ENCODE measurements at regions not wholly inside any gene's neighbourhood (a gene's known extent, or its start where the extent isn't known, plus 50 kb on each side); places are given as distances from the start of the nearest gene placed in this dataset.

DNA sequence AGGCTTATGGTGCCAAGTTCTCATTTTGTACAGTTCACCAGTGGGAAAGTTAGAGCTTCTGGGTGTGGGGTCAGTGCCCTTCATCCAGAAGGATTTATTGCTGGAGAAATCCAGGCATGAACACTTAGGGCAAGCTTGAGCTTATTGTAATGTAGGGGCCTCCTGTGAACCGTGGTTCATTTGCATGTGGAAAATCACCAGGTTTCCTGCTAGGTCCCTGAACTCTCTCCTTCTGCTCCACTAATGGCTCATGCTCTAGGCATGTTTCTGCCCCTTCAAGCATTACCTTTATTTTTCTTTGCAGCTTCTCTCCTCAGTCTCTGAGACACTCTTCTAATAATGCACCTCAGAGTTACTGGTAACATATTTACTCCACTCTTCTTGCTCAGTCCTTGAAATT lies 79.3 kb upstream of the FAM98A start (continued):
- TF ChIP-seq, protein P1, sequence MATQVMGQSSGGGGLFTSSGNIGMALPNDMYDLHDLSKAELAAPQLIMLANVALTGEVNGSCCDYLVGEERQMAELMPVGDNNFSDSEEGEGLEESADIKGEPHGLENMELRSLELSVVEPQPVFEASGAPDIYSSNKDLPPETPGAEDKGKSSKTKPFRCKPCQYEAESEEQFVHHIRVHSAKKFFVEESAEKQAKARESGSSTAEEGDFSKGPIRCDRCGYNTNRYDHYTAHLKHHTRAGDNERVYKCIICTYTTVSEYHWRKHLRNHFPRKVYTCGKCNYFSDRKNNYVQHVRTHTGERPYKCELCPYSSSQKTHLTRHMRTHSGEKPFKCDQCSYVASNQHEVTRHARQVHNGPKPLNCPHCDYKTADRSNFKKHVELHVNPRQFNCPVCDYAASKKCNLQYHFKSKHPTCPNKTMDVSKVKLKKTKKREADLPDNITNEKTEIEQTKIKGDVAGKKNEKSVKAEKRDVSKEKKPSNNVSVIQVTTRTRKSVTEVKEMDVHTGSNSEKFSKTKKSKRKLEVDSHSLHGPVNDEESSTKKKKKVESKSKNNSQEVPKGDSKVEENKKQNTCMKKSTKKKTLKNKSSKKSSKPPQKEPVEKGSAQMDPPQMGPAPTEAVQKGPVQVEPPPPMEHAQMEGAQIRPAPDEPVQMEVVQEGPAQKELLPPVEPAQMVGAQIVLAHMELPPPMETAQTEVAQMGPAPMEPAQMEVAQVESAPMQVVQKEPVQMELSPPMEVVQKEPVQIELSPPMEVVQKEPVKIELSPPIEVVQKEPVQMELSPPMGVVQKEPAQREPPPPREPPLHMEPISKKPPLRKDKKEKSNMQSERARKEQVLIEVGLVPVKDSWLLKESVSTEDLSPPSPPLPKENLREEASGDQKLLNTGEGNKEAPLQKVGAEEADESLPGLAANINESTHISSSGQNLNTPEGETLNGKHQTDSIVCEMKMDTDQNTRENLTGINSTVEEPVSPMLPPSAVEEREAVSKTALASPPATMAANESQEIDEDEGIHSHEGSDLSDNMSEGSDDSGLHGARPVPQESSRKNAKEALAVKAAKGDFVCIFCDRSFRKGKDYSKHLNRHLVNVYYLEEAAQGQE (IDR thresholded peaks at IDR 0.05; ENCODE audit: low read depth, low read length) = no peak
- TF ChIP-seq POLR2A (IDR thresholded peaks at IDR 0.05; ENCODE audit: low read depth, low read length) = no peak
- TF ChIP-seq, protein P2, sequence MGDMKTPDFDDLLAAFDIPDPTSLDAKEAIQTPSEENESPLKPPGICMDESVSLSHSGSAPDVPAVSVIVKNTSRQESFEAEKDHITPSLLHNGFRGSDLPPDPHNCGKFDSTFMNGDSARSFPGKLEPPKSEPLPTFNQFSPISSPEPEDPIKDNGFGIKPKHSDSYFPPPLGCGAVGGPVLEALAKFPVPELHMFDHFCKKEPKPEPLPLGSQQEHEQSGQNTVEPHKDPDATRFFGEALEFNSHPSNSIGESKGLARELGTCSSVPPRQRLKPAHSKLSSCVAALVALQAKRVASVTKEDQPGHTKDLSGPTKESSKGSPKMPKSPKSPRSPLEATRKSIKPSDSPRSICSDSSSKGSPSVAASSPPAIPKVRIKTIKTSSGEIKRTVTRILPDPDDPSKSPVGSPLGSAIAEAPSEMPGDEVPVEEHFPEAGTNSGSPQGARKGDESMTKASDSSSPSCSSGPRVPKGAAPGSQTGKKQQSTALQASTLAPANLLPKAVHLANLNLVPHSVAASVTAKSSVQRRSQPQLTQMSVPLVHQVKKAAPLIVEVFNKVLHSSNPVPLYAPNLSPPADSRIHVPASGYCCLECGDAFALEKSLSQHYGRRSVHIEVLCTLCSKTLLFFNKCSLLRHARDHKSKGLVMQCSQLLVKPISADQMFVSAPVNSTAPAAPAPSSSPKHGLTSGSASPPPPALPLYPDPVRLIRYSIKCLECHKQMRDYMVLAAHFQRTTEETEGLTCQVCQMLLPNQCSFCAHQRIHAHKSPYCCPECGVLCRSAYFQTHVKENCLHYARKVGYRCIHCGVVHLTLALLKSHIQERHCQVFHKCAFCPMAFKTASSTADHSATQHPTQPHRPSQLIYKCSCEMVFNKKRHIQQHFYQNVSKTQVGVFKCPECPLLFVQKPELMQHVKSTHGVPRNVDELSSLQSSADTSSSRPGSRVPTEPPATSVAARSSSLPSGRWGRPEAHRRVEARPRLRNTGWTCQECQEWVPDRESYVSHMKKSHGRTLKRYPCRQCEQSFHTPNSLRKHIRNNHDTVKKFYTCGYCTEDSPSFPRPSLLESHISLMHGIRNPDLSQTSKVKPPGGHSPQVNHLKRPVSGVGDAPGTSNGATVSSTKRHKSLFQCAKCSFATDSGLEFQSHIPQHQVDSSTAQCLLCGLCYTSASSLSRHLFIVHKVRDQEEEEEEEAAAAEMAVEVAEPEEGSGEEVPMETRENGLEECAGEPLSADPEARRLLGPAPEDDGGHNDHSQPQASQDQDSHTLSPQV (IDR thresholded peaks at IDR 0.05) = no peak

DNA sequence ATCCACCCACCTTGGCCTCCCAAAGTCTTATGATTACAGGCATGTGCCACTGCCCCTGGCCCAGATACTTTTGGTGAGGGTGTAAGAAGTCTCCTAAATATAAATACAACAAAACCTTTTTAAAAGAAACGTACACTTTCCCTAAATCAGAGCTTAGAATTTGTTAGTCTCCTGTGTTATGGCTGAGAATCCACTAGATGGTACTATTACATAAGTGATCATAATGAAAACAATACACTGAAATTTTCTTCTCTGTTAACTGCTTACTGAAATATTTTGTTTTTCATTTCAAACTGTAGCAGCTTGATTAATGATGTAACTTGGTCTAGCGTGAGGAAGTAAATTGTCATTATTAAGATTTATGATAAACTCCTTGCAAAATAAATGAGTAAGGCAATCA lies 74.8 kb upstream of the FAM98A start:
- SMC1A ChIA-PET (ENCODE audit: uncharacterized antibody, unreplicated experiment) = interaction anchor here (1.2 to 2.3 kb wide), 3 partner anchors 10 to 1737 kb away, joined by 3 to 10 read pairs (median 4); no protein-coding TSS in a partner anchor
- Histone ChIP-seq H4K20me1 (ENCODE audit: control insufficient read depth, insufficient read depth) (no peaks in the 10 kb centered on the region), H3K4me2 (ENCODE audit: control insufficient read depth, insufficient read depth) (no peak overlapping the region), H3K4me1 (ENCODE audit: control insufficient read depth, insufficient read depth, low read length) (no peaks in the 10 kb centered on the region), H3K79me2 (ENCODE audit: control insufficient read depth, insufficient read depth, low read length) (no peaks in the 10 kb centered on the region), H3K4me3 (no peak overlapping the region), H2AFZ (ENCODE audit: control insufficient read depth, low read depth, low read length) (no peak overlapping the region), H3K36me3 (ENCODE audit: control insufficient read depth in 2 of 2, insufficient read depth in 2 of 2, low read length in 1 of 2) (no peaks in the 10 kb centered on the region), H3K27me3 (replicated peaks in 1 of 2; ENCODE audit: control insufficient read depth in 2 of 2, insufficient read depth in 2 of 2, low read length in 1 of 2) (no peaks in the 10 kb centered on the region; a peak in 1 of 4 replicates), H3K27ac (ENCODE audit: control insufficient read depth, insufficient read depth) (no peak overlapping the region), H3K9ac (ENCODE audit: control insufficient read depth, insufficient read depth, low read length) (no peak overlapping the region), H3K9me3 (replicated peaks; ENCODE audit: control insufficient read depth, insufficient read depth, low read length) (no peaks in the 10 kb centered on the region)
- no peak for DNase-seq (ENCODE audit: low read depth, low spot score)
- POLR2A ChIA-PET = no interaction called here
- BruUV-seq (replicated peaks) = no TSS peak
- no peak for FAIRE-seq
- in situ Hi-C loops (cut with MboI) (no loop called here), intact Hi-C loops (cut with micrococcal nuclease; ENCODE audit: unreplicated experiment) (loop anchor here (1.0 to 10.0 kb wide), 4 partner anchors 421 to 1736 kb away; no protein-coding TSS in a partner anchor)
- 0% methylated on average over 2 of the region's 2 CpGs for WGBS (ENCODE audit: insufficient coverage, insufficient replicate concordance, low lambda C conversion rate, missing lambda C conversion rate)
- RAD21 ChIA-PET (ENCODE audit: unreplicated experiment) = interaction anchor here (0.7 to 1.9 kb wide), 5 partner anchors 32 to 1755 kb away, joined by 3 to 10 read pairs (median 4); no protein-coding TSS in a partner anchor
- ATAC-seq = peak; percentile 51
- CTCF ChIA-PET = interaction anchor here (0.6 to 1.9 kb wide), 15 partner anchors 26 to 1755 kb away, joined by 3 to 11 read pairs (median 3); no protein-coding TSS in a partner anchor
- TF ChIP-seq, protein P3, sequence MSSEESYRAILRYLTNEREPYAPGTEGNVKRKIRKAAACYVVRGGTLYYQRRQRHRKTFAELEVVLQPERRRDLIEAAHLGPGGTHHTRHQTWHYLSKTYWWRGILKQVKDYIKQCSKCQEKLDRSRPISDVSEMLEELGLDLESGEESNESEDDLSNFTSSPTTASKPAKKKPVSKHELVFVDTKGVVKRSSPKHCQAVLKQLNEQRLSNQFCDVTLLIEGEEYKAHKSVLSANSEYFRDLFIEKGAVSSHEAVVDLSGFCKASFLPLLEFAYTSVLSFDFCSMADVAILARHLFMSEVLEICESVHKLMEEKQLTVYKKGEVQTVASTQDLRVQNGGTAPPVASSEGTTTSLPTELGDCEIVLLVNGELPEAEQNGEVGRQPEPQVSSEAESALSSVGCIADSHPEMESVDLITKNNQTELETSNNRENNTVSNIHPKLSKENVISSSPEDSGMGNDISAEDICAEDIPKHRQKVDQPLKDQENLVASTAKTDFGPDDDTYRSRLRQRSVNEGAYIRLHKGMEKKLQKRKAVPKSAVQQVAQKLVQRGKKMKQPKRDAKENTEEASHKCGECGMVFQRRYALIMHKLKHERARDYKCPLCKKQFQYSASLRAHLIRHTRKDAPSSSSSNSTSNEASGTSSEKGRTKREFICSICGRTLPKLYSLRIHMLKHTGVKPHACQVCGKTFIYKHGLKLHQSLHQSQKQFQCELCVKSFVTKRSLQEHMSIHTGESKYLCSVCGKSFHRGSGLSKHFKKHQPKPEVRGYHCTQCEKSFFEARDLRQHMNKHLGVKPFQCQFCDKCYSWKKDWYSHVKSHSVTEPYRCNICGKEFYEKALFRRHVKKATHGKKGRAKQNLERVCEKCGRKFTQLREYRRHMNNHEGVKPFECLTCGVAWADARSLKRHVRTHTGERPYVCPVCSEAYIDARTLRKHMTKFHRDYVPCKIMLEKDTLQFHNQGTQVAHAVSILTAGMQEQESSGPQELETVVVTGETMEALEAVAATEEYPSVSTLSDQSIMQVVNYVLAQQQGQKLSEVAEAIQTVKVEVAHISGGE (CRISPR knock-in tag; IDR thresholded peaks at IDR 0.05) = no peak
- TF ChIP-seq RAD21 (IDR thresholded peaks at IDR 0.05; ENCODE audit: insufficient read depth, low read depth, low read length) = peak; percentile 57; the same call in 1 of the 2 replicates
- TF ChIP-seq, protein P4, sequence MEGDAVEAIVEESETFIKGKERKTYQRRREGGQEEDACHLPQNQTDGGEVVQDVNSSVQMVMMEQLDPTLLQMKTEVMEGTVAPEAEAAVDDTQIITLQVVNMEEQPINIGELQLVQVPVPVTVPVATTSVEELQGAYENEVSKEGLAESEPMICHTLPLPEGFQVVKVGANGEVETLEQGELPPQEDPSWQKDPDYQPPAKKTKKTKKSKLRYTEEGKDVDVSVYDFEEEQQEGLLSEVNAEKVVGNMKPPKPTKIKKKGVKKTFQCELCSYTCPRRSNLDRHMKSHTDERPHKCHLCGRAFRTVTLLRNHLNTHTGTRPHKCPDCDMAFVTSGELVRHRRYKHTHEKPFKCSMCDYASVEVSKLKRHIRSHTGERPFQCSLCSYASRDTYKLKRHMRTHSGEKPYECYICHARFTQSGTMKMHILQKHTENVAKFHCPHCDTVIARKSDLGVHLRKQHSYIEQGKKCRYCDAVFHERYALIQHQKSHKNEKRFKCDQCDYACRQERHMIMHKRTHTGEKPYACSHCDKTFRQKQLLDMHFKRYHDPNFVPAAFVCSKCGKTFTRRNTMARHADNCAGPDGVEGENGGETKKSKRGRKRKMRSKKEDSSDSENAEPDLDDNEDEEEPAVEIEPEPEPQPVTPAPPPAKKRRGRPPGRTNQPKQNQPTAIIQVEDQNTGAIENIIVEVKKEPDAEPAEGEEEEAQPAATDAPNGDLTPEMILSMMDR (IDR thresholded peaks at IDR 0.05 in 2 of 3, conservative IDR thresholded peaks at IDR 0.05 in 1 of 3; ENCODE audit: control insufficient read depth in 2 of 3, extremely low read depth in 1 of 3, insufficient read depth in 1 of 3, low read depth in 3 of 3, low read length in 3 of 3) = peak in 2 of 3 experiments; percentile 18 to 44; a peak in 4 of 6 replicates

Measured in GM12878 (cell line).